GM12878 (cell line): ENCODE measurements at regions not wholly inside any gene's neighbourhood (a gene's known extent, or its start where the extent isn't known, plus 50 kb on each side); places are given as distances from the start of the nearest gene placed in this dataset.

ENCODE experiments used
- ATAC-seq: fragments of 200-7000 bp; cut with Tn5 transposase; 3 replicates; pipeline ENCODE4 v1.9.1; 2020; ENCODE audit warnings: mild to moderate bottlenecking, moderate library complexity
- BruUV-seq: library from RNA; stranded (reverse); fragments of 400-500 nt; replicated peaks from 2 replicates; lab custom pipeline; 2021; lab: Mats Ljungman, UMichigan
- CTCF ChIA-PET: fragments of 300-600 bp; sonication (Branson Sonifier 250); formaldehyde crosslinking; extraction: SDS; loops from one replicate; lab custom pipeline; 2021; ENCODE audit warnings: inconsistent platforms; lab: Yijun Ruan, JAX
- POLR2A ChIA-PET: fragments of 350-600 bp; formaldehyde crosslinking; extraction: SDS; loops from one replicate; lab custom pipeline; 2021; ENCODE audit warnings: inconsistent platforms; lab: Charles Lee
- RAD21 ChIA-PET: fragments of 300-600 bp; sonication (Branson Sonifier 250); formaldehyde crosslinking; loops from one replicate; lab custom pipeline; 2023; ENCODE audit warnings: antibody characterized with exemption; ENCODE audit not compliant: unreplicated experiment; lab: Charles Lee
- SMC1A ChIA-PET: fragments of 300-600 bp; sonication (Branson Sonifier 250); formaldehyde crosslinking; loops from one replicate; lab custom pipeline; 2023; ENCODE audit not compliant: unreplicated experiment, uncharacterized antibody; lab: Charles Lee
- DNase-seq: peaks from one replicate; pipeline ENCODE4 v3.0.0-alpha.2; 2011; ENCODE audit warnings: low read depth, low spot score
- FAIRE-seq: peaks from 3 replicates; lab custom pipeline; 2011; peaks lifted over from hg19 to GRCh38; lab: Jason Lieb, UNC
- H2AFZ ChIP-seq: 2 replicates; pipeline ENCODE4 v1.6.0; 2011; ENCODE audit warnings: low read depth, low read length, control low read depth; ENCODE audit not compliant: control insufficient read depth
- H3K27ac ChIP-seq: 2 replicates; pipeline ENCODE4 v1.5.1; 2011; ENCODE audit warnings: control low read depth; ENCODE audit not compliant: control insufficient read depth, insufficient read depth
- H3K27me3 ChIP-seq, 2 experiments: replicated peaks in 1 of 2; 2 replicates each; pipeline versions ENCODE4 v1.6.0 to v1.6.1; 2011; ENCODE audit warnings: low read length in 1 of 2; ENCODE audit not compliant: control insufficient read depth in 2 of 2, insufficient read depth in 2 of 2
- H3K36me3 ChIP-seq, 2 experiments: 2 replicates each; pipeline ENCODE4 v1.5.1; 2011; ENCODE audit warnings: low read length in 1 of 2; ENCODE audit not compliant: control insufficient read depth in 2 of 2, insufficient read depth in 2 of 2
- H3K4me1 ChIP-seq: 2 replicates; pipeline ENCODE4 v1.6.1; 2011; ENCODE audit warnings: mild to moderate bottlenecking, low read length, moderate library complexity, mixed read lengths; ENCODE audit not compliant: control insufficient read depth, insufficient read depth
- H3K4me2 ChIP-seq: 2 replicates; pipeline ENCODE4 v1.6.0; 2011; ENCODE audit warnings: control low read depth; ENCODE audit not compliant: control insufficient read depth, insufficient read depth
- H3K4me3 ChIP-seq: fragments of 200-600 bp; sonication (generic); 2 replicates; pipeline ENCODE4 v1.5.1; 2016
- H3K79me2 ChIP-seq: 2 replicates; pipeline ENCODE4 v1.6.0; 2011; ENCODE audit warnings: low read length; ENCODE audit not compliant: control insufficient read depth, insufficient read depth
- H3K9ac ChIP-seq: 2 replicates; pipeline ENCODE4 v1.8.0; 2011; ENCODE audit warnings: low read length, control low read depth, mixed read lengths; ENCODE audit not compliant: control insufficient read depth, insufficient read depth
- H3K9me3 ChIP-seq: replicated peaks from 3 replicates; pipeline ENCODE4 v1.5.1; 2011; ENCODE audit warnings: mild to moderate bottlenecking, low read length; ENCODE audit not compliant: control insufficient read depth, insufficient read depth
- H4K20me1 ChIP-seq: 2 replicates; pipeline ENCODE4 v1.6.0; 2011; ENCODE audit not compliant: control insufficient read depth, insufficient read depth
- CEBPB ChIP-seq, 2 experiments: fragments of 150-350 bp in 1 of 2; IDR thresholded peaks; 2 replicates each; pipeline ENCODE4 v1.6.1; 2012 to 2014; ENCODE audit warnings: low read depth in 2 of 2, low read length in 2 of 2, borderline replicate concordance in 1 of 2, inconsistent platforms in 1 of 2
- SP1 ChIP-seq: IDR thresholded peaks from one replicate; pipeline ENCODE4 v1.6.1; 2011; ENCODE audit warnings: low read depth, low read length
- WGBS: methylation state at CpG from one replicate; pipeline ENCODE4 v1.1.6; 2016; ENCODE audit warnings: low lambda C conversion rate; ENCODE audit not compliant: insufficient replicate concordance, insufficient coverage; ENCODE audit errors: missing lambda C conversion rate; 5-methylcytosine and 5-hydroxymethylcytosine counted together
- in situ Hi-C: fragments of 300-500 bp; cut with MboI; formaldehyde crosslinking; loops from 9 replicates; pipeline ENCODE4 v1.14.3; 2018; ENCODE audit warnings: mixed read lengths
- intact Hi-C: fragments of 100-400 bp; cut with micrococcal nuclease; formaldehyde crosslinking; loops from one replicate; pipeline ENCODE4 v1.14.2; 2022; ENCODE audit not compliant: unreplicated experiment
- TF ChIP-seq, protein P1 (sequence below): fragments of 150-350 bp; IDR thresholded peaks from 2 replicates; pipeline ENCODE4 v1.6.1; 2014; ENCODE audit warnings: mild to moderate bottlenecking, low read depth, low read length
- TF ChIP-seq, protein P2 (sequence below): fragments of 450-650 bp; formaldehyde crosslinking; IDR thresholded peaks from 2 replicates; pipeline ENCODE4 v1.5.0; 2022; ENCODE audit warnings: mild to moderate bottlenecking, missing genetic modification characterization
- TF ChIP-seq, protein P3 (sequence below): fragments of 450-650 bp; IDR thresholded peaks from 2 replicates; pipeline ENCODE4 v1.6.1; 2016; ENCODE audit warnings: mild to moderate bottlenecking
- TF ChIP-seq, protein P4 (sequence below): fragments of 450-650 bp; IDR thresholded peaks from 2 replicates; pipeline ENCODE4 v1.6.1; 2017; ENCODE audit warnings: borderline replicate concordance

DNA sequence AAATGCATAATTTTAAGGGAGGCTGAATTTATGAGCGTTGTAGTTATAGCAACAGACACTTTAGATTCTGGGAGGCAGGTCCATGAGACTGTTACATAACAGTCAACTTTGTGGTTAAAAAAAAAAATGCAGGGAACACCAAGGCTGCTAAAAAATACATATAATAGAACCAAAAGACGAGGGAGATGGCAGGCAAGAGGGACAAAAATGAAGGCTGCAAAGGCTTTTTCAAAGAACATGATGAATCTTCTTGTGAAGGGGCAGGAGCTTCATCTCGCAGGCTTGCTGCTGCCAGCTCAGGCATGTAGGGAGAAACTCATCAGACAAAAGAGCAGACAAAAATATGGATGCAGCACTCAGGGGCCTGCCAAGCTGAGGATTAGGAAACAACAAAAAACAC lies 243.9 kb downstream of the SHQ1 start:
- ChIA-PET SMC1A (interaction anchor here (0.8 kb wide), 1 partner anchor 138 kb away, joined by 3 read pairs; no protein-coding TSS in a partner anchor), POLR2A (no interaction called here), CTCF (no interaction called here), RAD21 (no interaction called here)
- H3K4me3 ChIP-seq, result no peak overlapping the region
- H3K9ac ChIP-seq, result no peak overlapping the region
- no peaks in the 10 kb centered on the region for H3K4me1 ChIP-seq
- FAIRE-seq (no peak), ATAC-seq (no peak), DNase-seq (no peak)
- no peaks in the 10 kb centered on the region for H3K79me2 ChIP-seq
- no peak overlapping the region for H3K27ac ChIP-seq
- H2AFZ ChIP-seq, result no peak overlapping the region
- in situ Hi-C loops (no loop called here), intact Hi-C loops (no loop called here)
- no peaks in the 10 kb centered on the region for H3K9me3 ChIP-seq
- H3K36me3 ChIP-seq, result no peaks in the 10 kb centered on the region
- no TSS peak for BruUV-seq
- 20% methylated on average over 3 of the region's 3 CpGs for WGBS
- H3K4me2 ChIP-seq, result no peak overlapping the region
- peaks cover 0 to 2% of the 10 kb centered on the region in 2 experiments; a peak in 1 of 4 replicates for H3K27me3 ChIP-seq
- no peaks in the 10 kb centered on the region for H4K20me1 ChIP-seq
- no peak for TF ChIP-seq SP1
- TF ChIP-seq, protein P1, sequence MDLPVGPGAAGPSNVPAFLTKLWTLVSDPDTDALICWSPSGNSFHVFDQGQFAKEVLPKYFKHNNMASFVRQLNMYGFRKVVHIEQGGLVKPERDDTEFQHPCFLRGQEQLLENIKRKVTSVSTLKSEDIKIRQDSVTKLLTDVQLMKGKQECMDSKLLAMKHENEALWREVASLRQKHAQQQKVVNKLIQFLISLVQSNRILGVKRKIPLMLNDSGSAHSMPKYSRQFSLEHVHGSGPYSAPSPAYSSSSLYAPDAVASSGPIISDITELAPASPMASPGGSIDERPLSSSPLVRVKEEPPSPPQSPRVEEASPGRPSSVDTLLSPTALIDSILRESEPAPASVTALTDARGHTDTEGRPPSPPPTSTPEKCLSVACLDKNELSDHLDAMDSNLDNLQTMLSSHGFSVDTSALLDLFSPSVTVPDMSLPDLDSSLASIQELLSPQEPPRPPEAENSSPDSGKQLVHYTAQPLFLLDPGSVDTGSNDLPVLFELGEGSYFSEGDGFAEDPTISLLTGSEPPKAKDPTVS, result no peak
- TF ChIP-seq, protein P2, sequence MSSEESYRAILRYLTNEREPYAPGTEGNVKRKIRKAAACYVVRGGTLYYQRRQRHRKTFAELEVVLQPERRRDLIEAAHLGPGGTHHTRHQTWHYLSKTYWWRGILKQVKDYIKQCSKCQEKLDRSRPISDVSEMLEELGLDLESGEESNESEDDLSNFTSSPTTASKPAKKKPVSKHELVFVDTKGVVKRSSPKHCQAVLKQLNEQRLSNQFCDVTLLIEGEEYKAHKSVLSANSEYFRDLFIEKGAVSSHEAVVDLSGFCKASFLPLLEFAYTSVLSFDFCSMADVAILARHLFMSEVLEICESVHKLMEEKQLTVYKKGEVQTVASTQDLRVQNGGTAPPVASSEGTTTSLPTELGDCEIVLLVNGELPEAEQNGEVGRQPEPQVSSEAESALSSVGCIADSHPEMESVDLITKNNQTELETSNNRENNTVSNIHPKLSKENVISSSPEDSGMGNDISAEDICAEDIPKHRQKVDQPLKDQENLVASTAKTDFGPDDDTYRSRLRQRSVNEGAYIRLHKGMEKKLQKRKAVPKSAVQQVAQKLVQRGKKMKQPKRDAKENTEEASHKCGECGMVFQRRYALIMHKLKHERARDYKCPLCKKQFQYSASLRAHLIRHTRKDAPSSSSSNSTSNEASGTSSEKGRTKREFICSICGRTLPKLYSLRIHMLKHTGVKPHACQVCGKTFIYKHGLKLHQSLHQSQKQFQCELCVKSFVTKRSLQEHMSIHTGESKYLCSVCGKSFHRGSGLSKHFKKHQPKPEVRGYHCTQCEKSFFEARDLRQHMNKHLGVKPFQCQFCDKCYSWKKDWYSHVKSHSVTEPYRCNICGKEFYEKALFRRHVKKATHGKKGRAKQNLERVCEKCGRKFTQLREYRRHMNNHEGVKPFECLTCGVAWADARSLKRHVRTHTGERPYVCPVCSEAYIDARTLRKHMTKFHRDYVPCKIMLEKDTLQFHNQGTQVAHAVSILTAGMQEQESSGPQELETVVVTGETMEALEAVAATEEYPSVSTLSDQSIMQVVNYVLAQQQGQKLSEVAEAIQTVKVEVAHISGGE (CRISPR knock-in tag), result no peak
- TF ChIP-seq, protein P3, sequence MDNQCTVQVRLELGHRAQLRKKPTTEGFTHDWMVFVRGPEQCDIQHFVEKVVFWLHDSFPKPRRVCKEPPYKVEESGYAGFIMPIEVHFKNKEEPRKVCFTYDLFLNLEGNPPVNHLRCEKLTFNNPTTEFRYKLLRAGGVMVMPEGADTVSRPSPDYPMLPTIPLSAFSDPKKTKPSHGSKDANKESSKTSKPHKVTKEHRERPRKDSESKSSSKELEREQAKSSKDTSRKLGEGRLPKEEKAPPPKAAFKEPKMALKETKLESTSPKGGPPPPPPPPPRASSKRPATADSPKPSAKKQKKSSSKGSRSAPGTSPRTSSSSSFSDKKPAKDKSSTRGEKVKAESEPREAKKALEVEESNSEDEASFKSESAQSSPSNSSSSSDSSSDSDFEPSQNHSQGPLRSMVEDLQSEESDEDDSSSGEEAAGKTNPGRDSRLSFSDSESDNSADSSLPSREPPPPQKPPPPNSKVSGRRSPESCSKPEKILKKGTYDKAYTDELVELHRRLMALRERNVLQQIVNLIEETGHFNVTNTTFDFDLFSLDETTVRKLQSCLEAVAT, result no peak
- no peak for TF ChIP-seq CEBPB (IDR thresholded peaks at IDR 0.05; ENCODE audit: borderline replicate concordance in 1 of 2, low read depth in 2 of 2, low read length in 2 of 2)
- TF ChIP-seq, protein P4, sequence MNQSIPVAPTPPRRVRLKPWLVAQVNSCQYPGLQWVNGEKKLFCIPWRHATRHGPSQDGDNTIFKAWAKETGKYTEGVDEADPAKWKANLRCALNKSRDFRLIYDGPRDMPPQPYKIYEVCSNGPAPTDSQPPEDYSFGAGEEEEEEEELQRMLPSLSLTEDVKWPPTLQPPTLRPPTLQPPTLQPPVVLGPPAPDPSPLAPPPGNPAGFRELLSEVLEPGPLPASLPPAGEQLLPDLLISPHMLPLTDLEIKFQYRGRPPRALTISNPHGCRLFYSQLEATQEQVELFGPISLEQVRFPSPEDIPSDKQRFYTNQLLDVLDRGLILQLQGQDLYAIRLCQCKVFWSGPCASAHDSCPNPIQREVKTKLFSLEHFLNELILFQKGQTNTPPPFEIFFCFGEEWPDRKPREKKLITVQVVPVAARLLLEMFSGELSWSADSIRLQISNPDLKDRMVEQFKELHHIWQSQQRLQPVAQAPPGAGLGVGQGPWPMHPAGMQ, result no peak
- TF ChIP-seq, all 136 proteins: peak for 0
